ENCODE measurements at regions not wholly inside any gene's neighbourhood (a gene's known extent, or its start where the extent isn't known, plus 50 kb on each side); places are given as distances from the start of the nearest gene placed in this dataset.

- H3K27ac Mint-ChIP-seq, result no peak overlapping the region
- ChIA-PET CTCF (no interaction called here), POLR2A (no interaction called here)
- H3K36me3 Mint-ChIP-seq, result peaks cover 4% of the 10 kb centered on the region
- H3K27me3 Mint-ChIP-seq, result no peaks in the 10 kb centered on the region
- H3K4me1 Mint-ChIP-seq (ENCODE audit: low read depth), result peaks cover 4% of the 10 kb centered on the region
- intact Hi-C loops (cut with micrococcal nuclease), result no loop called here
- no peak overlapping the region for H3K4me3 Mint-ChIP-seq
- no peaks in the 10 kb centered on the region for H3K9me3 Mint-ChIP-seq
- no peak for DNase-seq
Measured at GRCh38 chr5:56291661-56292374, 58.7 kb upstream of the ANKRD55 start.

- DNase-seq, result no peak
- Mint-ChIP-seq H3K27ac (no peak overlapping the region), H3K27me3 (no peaks in the 10 kb centered on the region), H3K9me3 (no peaks in the 10 kb centered on the region), H3K4me1 (ENCODE audit: low read depth) (peaks cover 4% of the 10 kb centered on the region), H3K36me3 (peaks cover 4% of the 10 kb centered on the region), H3K4me3 (no peak overlapping the region)
- intact Hi-C loops (cut with micrococcal nuclease), result no loop called here
- ChIA-PET POLR2A (no interaction called here), CTCF (interaction anchor here (1.0 kb wide), 1 partner anchor 100 kb away, joined by 5 read pairs; no protein-coding TSS in a partner anchor)
Measured at GRCh38 chr5:56291079-56291643, 58.0 kb upstream of the ANKRD55 start.

GRCh38 chr5:56290378-56291078 lies 57.4 kb upstream of the ANKRD55 start:
- Mint-ChIP-seq H3K4me1 (ENCODE audit: low read depth) (peaks cover 4% of the 10 kb centered on the region), H3K36me3 (peaks cover 4% of the 10 kb centered on the region), H3K4me3 (no peak overlapping the region), H3K27me3 (no peaks in the 10 kb centered on the region), H3K9me3 (no peaks in the 10 kb centered on the region), H3K27ac (no peak overlapping the region)
- DNase-seq, result no peak
- ChIA-PET POLR2A (no interaction called here), CTCF (interaction anchor here (0.8 to 1.0 kb wide), 2 partner anchors 101 to 547 kb away, joined by 3 to 5 read pairs; no protein-coding TSS in a partner anchor)
- intact Hi-C loops (cut with micrococcal nuclease), result no loop called here

GRCh38 chr5:56289602-56289987 lies 56.5 kb upstream of the ANKRD55 start:
- peaks cover 4% of the 10 kb centered on the region for H3K4me1 Mint-ChIP-seq (ENCODE audit: low read depth)
- ChIA-PET POLR2A (no interaction called here), CTCF (interaction anchor here (1.3 kb wide), 1 partner anchor 19 kb away, joined by 4 read pairs; no protein-coding TSS in a partner anchor)
- DNase-seq, result no peak
- intact Hi-C loops (cut with micrococcal nuclease), result no loop called here
- no peaks in the 10 kb centered on the region for H3K27me3 Mint-ChIP-seq
- no peak overlapping the region for H3K4me3 Mint-ChIP-seq
- H3K36me3 Mint-ChIP-seq, result peaks cover 4% of the 10 kb centered on the region
- H3K27ac Mint-ChIP-seq, result no peak overlapping the region
- no peaks in the 10 kb centered on the region for H3K9me3 Mint-ChIP-seq

- Mint-ChIP-seq H3K4me3 (no peak overlapping the region), H3K4me1 (ENCODE audit: low read depth) (peaks cover 4% of the 10 kb centered on the region), H3K9me3 (no peaks in the 10 kb centered on the region), H3K27me3 (no peaks in the 10 kb centered on the region), H3K36me3 (no peaks in the 10 kb centered on the region), H3K27ac (no peak overlapping the region)
- POLR2A ChIA-PET, result no interaction called here
- intact Hi-C loops (cut with micrococcal nuclease), result no loop called here
- CTCF ChIA-PET, result interaction anchor here (1.3 kb wide), 1 partner anchor 18 kb away, joined by 4 read pairs; no protein-coding TSS in a partner anchor
- no peak for DNase-seq
Measured at GRCh38 chr5:56288873-56289601, 55.9 kb upstream of the ANKRD55 start.

- H3K4me3 Mint-ChIP-seq, result no peak overlapping the region
- no peaks in the 10 kb centered on the region for H3K27me3 Mint-ChIP-seq
- ChIA-PET CTCF (no interaction called here), POLR2A (no interaction called here)
- H3K9me3 Mint-ChIP-seq, result no peaks in the 10 kb centered on the region
- intact Hi-C loops (cut with micrococcal nuclease), result no loop called here
- no peak overlapping the region for H3K27ac Mint-ChIP-seq
- H3K4me1 Mint-ChIP-seq (ENCODE audit: low read depth), result no peaks in the 10 kb centered on the region
- no peak for DNase-seq
- H3K36me3 Mint-ChIP-seq, result no peaks in the 10 kb centered on the region
Measured at GRCh38 chr5:56286015-56286884, 53.1 kb upstream of the ANKRD55 start.

GRCh38 chr5:56282951-56283350 lies 49.8 kb upstream of the ANKRD55 start:
- Mint-ChIP-seq H3K4me3 (no peak overlapping the region), H3K4me1 (ENCODE audit: low read depth) (no peaks in the 10 kb centered on the region), H3K27ac (no peak overlapping the region), H3K27me3 (no peaks in the 10 kb centered on the region), H3K36me3 (no peaks in the 10 kb centered on the region), H3K9me3 (no peaks in the 10 kb centered on the region)
- CTCF ChIA-PET, result interaction anchor here (1.2 to 2.7 kb wide), 2 partner anchors 11 to 555 kb away, joined by 4 to 18 read pairs; no protein-coding TSS in a partner anchor
- POLR2A ChIA-PET, result no interaction called here
- no peak for DNase-seq
- intact Hi-C loops (cut with micrococcal nuclease), result no loop called here
